HCT116 (cell line): ENCODE measurements at regions not wholly inside any gene's neighbourhood (a gene's known extent, or its start where the extent isn't known, plus 50 kb on each side); places are given as distances from the start of the nearest gene placed in this dataset.
"Not testable (repeated sequence)": the region's sequence is repeated elsewhere in the genome, so short reads cannot be mapped to it uniquely, and the experiment has no call there.

Source experiments
- ATF3 ChIP-seq: IDR thresholded peaks from 2 replicates; pipeline ENCODE4 v1.6.1; 2012
- CTCF ChIP-seq, 3 experiments: fragments of 200-600 bp in 1 of 3; sonication (generic) in 1 of 3; IDR thresholded peaks in 2 of 3; conservative IDR thresholded peaks in 1 of 3; 2 replicates each; pipeline ENCODE4 v1.5.1; 2012 to 2017; ENCODE audit warnings: low read depth in 2 of 3, low read length in 2 of 3, antibody characterized with exemption in 1 of 3, borderline replicate concordance in 1 of 3, control low read depth in 1 of 3, mild to moderate bottlenecking in 1 of 3, mixed read lengths in 1 of 3, mixed run types in 1 of 3, moderate library complexity in 1 of 3; ENCODE audit not compliant: insufficient read depth in 1 of 3
- EZH2 ChIP-seq: fragments of 200-600 bp; sonication (generic); IDR thresholded peaks from 2 replicates; pipeline ENCODE4 v1.6.1; 2017; ENCODE audit warnings: antibody characterized with exemption, mixed run types
- EZH2phosphoT487 ChIP-seq: fragments of 200-600 bp; IDR thresholded peaks from 2 replicates; pipeline ENCODE4 v1.6.1; 2018; ENCODE audit warnings: antibody characterized with exemption, borderline replicate concordance
- JUND ChIP-seq: IDR thresholded peaks from 2 replicates; pipeline ENCODE4 v1.6.1; 2012
- MAX ChIP-seq: IDR thresholded peaks from 2 replicates; pipeline ENCODE4 v1.6.1; 2012
- POLR2A ChIP-seq: IDR thresholded peaks from 2 replicates; pipeline ENCODE4 v1.7.0; 2011; ENCODE audit warnings: borderline replicate concordance; ENCODE audit not compliant: insufficient read depth, insufficient read length; ENCODE audit errors: extremely low read depth
- RAD21 ChIP-seq: IDR thresholded peaks from 2 replicates; pipeline ENCODE4 v1.6.1; 2012; ENCODE audit warnings: low read depth, mild to moderate bottlenecking
- REST ChIP-seq: IDR thresholded peaks from 2 replicates; pipeline ENCODE4 v1.6.1; 2012; ENCODE audit warnings: low read depth
- SIN3A ChIP-seq: IDR thresholded peaks from 2 replicates; pipeline ENCODE4 v1.6.1; 2012; ENCODE audit warnings: low read depth
- TCF7L2 ChIP-seq: IDR thresholded peaks from 2 replicates; pipeline ENCODE4 v1.7.0; 2011; ENCODE audit warnings: borderline replicate concordance, inconsistent platforms; ENCODE audit not compliant: insufficient read depth, insufficient read length; ENCODE audit errors: extremely low read depth

GRCh38 chr7:109687269-109687668 is 1117.6 kb downstream of the DNAJB9 start:
- not testable (repeated sequence) for TF ChIP-seq EZH2; CTCF (IDR thresholded peaks at IDR 0.05 in 2 of 3, conservative IDR thresholded peaks at IDR 0.05 in 1 of 3; ENCODE audit: borderline replicate concordance in 1 of 3, insufficient read depth in 1 of 3, low read depth in 2 of 3, low read length in 2 of 3); RAD21; POLR2A; SIN3A; REST; EZH2phosphoT487; JUND; ATF3; MAX; TCF7L2
